ENCODE measurements at regions not wholly inside any gene's neighbourhood (a gene's known extent, or its start where the extent isn't known, plus 50 kb on each side); places are given as distances from the start of the nearest gene placed in this dataset.
"Not testable (repeated sequence)": the region's sequence is repeated elsewhere in the genome, so short reads cannot be mapped to it uniquely, and the experiment has no call there.

DNA sequence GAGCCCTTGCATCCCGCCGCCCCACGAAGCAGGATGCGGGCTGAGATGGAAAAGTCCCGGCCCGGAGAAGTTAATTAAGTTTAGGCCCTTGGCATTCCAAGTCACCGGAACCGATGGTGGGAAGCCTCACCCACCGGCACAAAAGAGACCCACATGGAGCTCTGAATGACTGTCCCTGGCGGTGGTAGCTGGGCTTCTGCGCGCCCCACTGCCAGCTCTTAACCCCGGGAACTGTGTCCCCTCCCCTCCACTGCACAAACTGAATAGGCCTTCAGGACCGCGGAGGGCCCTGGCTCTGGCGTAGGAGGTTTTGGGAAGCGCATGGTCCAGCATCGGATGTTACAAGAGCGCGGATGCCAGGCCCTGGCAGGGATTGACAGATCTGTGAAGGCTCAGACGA is 291.1 kb upstream of the TUT7 start:
- DNase-seq = no peak

DNA sequence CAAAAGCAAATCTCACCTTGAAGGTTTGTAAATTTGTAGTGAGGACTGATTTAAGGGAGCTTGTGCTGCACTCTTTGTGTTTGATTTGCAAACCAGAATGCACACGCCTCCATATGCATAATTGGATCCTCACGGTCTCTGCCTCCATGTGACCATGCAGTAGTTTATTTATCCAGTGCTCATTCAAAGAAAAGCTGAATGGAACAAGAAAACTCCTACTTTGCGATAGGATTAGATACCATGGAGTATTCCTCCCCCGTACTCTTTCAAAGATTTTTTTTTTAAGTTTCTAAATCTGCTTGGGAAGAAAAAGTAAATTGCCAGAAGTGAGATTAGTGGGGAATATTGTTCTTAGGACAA is 290.4 kb upstream of the TUT7 start:
- no peak for DNase-seq

DNA sequence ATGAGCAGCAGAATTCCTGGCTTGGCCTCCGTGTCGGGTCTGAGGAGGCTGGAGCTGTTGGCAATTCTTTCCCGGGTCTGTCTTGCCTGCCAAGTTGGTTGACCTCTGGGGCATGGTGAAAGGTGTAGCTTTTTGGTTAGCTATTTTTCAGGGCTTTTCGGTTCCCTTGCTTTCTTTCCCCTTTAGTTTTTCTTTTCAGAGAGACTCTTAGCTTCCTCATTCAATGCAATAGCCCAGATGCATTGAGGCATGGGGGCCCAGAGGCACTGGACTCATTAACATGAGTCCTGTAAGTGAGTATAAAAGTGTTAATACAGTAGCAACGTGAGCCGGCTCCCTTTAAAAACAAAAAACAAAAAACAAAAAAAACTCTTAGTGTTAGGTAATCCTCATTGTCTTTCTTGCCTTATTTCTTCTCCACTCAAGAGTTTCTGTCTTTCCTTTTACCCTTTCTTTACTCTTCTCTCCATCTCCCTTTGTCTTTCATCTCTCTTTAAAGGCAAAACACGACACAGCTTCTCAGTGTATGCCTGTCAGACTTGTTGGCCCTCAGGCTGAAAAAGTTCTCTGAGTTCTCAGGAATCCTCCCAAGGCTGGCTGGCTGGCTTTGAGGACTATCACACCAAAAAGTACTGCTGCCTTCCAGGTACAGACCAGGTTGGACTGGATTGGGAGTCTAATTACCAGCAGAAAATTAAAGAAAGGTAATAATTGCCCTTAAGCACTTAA is 289.9 kb upstream of the TUT7 start:
- DNase-seq = no peak

DNA sequence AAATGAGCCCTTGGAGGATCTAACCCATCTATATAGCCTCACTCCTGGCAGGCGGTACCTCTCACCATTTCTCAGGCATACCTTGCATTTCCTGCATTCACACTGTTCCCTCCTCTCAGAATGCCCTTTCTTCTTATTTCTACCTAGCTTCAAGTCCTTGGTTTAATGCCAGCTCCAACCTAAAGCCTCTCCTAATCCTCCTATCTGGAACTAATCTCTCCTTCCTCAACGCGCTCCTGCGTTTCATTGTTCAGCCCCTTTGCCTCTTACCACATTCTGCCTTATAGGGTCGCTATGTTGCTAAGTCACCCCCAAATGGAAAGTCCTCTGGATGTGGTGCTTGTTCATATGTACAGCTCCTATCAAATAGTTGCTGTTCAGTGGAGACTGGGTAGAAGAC is 288.5 kb upstream of the TUT7 start:
- no peak for DNase-seq

DNA sequence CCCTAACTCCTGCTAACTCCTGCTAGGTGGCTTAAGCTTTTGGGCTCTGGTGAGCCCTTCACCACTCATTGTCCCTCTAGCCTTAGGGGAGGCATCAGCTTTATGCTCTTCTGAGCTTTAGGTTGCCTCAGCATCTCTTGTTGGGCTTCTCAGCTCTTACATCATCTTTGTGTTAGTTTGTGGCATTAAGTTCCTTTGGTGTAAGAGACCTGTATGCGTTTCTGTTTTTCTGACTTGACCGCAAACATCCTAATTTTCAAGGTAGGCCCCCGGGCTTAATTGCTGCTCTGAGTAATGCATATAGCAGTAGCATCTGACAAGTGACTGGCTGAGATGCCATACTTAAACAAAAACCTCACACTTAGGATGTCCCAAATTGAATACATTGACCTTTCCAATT is 287.8 kb upstream of the TUT7 start:
- DNase-seq = no peak

DNA sequence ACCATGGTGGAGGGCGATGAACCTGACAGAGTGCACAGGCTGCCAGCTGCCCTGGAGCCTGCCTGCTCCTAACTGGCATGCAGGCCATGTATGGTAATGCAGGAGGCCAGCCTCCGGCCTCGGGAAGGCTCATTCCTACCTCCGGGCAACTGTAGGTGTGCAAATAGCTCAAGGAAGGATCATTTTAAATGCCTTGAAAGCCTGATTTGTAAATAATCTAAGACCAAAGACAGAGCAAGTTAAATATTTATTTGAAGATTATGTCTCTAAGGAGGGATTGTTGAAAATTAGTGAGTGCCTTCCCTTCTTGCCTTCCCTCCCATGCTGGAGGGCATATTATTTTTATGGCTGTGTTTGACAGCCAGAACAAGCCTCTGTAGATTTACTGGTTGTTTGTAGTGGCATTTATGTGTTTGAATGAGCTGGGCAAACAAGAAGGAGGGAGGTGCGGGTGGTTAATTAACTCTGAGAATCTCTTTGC is 285.7 kb upstream of the TUT7 start:
- DNase-seq = no peak

DNA sequence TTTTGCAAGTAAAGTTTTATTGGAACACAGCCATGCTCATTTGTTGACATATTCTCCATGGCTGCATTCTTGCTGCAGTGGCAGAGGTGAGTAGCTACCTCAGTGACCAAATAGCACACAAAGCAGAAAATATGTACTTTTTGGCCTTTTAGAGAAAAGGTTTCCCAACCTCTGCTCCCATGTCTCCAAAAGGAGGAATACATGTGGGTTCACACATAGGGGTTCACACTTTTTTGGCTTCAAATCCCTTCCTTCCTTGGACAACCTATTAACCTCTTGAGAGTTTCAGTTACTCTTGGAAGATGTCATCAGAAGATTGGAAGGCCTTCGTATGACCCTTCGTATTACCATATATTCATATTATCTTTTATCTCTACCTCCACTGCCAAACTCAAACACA is 285.1 kb upstream of the TUT7 start:
- DNase-seq = no peak

DNA sequence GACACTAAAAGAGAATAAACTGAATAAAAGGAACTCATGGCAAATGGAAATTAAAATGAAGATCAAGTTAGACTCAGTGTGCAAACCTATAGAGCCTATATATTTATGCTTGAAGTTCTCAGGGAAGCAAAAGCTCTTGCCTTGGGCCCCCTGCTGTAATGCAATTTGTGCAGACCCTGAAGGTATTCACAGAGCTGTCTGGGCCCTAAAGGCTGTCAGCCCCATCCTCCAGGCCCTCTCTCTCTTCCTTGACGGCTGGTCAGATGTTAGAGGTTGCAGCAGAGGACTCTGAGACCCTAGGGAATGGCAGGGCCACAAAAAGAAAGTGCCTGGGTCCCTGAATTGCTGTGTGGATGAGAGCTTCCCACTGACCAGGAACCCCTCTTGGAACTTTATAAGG is 283.9 kb upstream of the TUT7 start:
- no peak for DNase-seq

DNA sequence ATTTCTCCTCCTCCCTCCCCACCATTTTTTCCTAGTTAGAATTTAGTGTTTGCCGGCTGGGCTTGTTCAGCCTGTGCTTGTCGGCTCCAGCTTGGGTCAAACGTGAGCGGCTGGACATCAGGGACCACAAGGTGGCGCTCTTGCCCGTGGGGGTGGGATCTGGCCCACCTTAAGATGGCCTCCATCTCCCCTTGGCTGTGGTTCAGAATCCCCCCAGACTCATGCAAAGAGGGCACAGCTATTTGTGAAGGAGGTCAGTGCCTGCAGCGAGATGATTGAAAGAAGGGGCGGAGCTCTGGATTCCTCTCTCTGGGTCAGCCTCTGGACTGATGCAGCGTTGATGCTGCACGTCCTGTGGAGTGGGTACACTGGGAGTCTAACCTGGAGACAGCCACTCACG is 283.3 kb upstream of the TUT7 start:
- no peak for DNase-seq

DNA sequence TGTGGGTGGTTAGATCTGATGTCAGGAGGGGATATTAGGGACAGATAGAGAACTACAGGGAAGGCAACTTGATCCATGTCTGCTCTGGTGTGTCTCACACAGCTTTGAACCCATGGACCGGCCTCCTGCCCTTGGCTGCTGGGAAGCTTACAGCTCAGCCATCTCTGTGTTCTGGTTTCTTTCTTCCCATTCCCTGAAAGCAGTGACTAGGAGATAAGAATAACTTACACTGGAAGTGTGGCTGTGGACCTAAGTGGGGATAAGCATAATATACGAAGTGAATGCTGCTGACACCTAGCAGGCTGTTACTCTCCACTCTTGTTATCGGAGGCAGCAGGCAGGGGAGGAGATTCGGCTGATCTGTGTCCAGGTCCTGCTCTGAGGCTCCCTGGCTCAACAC is 282.3 kb upstream of the TUT7 start:
- DNase-seq = no peak

DNA sequence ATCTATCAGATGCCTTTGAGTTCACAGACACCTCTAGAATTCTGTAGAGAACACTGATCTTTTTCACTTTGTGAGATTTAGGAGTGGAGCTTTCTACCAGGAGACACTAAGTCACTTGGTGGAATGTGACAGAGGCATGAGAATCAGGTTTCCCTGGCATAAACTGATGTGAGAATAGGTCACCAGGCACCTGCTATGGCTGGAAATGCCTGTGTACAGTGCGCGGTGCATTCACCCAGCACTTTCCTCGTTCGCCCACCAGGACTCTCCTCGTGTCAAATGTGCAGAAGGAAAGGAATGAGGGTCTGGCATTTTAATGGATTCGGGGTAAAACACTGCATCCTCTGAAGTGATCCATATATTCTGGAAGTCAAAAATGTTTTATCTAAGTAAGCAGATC is 281.8 kb upstream of the TUT7 start:
- no peak for DNase-seq

DNA sequence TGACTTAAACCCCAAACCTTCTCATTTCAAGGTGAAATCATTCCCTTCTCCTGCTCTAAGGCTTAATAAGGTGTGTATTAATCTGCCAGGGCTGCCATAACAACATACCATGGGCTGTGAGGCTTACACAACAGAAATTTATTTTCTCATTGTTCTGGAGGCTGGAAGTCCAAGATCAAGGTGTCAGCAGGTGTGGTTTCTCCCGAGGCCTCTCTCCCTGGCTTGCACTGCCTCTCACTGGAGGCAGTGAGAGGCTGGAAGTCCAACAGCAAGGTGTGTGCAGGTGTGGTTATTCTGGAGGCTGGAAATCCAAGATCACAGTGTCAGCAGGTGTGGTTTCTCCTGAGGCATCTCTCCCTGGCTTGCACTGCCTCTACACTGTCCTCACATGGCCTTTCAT is 280.3 kb upstream of the TUT7 start:
- no peak for DNase-seq

DNA sequence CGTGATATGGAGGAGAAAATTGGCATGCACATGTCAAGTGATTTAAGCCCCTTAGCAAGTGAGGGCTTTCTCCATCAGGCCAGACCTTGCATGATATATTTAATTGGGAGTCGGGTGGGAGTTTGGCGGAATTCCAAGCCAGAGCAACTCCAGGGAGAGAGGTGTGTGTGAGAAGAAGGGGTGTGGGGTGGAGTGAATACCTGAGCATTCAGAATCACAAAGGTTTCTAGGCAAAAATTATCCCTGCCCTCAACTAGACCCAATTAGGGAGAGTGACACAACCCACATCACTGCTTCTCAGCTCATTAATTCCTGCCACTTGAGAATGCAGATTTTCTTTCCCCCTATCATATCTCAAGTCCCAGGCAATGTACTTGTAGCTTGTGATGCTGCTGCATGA is 279.7 kb upstream of the TUT7 start:
- DNase-seq = no peak

DNA sequence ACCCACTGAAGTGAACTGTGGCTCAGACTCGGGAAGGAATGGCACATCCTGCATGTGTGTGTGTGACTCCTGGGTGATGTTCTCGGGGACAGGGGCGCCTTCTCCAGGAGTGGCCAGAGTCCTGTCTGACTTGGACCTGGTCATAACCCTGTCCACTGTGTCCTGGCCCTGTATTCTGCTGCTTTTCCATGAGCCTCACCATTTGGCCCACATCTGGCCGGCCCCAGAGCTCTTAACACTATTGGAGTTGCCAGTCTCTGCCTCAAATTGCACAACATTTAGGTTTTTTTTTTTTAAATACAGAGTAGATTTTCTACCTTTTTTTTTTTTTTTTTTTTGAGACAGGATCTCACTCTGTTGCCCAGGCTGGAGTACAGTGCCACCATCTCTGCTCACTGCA is 278.3 kb upstream of the TUT7 start:
- DNase-seq = no peak

DNA sequence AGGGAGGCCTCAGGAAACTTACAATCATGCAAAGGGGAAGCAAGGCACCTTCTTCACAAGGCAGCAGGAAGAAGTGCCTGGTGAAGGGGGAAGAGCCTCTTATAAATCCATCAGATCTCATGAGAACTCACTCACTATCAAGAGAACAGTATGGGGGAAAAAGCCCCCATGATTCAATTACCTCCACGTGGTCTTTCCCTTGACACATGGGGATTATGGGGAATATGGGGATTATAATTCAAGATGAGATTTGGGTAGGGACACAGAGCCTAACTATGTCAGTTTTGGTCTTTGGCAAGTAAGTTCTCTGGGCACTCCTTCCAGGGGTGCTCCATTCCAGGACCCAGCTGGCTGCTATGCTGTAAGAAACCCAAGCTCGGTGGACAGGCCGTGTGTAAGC is 275.3 kb upstream of the TUT7 start:
- DNase-seq = no peak

DNA sequence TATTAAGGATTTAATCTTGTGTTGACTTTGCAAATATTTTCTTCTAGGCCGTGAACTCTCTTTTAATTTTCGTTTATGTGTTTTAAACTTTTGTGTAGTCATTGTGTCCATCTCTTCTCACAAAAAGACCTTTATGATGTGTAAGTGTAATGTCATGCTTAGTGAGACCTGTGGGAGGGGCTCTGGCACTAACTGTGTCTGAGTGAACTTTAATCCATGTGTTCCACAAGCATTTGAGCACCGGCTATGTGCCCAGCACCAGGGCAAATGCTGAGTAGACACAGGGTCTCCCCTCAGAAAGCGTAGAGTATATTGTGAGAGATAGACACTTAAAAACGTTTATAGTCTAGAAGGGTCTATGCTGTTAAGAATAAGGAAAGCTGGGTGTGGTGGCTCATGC is 272.6 kb upstream of the TUT7 start:
- DNase-seq = no peak

DNA sequence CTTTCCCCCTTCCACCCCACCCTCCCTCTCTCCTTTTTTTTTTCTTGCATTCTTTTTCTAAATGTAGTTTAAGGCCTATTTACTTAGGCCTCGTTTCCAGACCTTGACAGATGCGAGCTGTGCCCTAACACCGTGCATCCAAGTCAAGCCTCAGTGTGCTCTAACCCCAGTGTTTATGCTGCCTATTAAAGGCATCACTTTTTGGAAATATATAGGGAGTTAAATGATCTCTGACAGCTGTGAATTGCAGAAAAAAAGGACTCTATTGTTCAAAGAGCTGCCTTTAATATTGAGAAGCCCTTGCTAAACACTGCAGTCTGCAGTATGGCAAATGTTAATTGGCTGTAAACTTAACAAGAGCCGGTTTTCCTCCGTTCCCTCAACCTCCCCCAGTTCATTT is 270.4 kb upstream of the TUT7 start:
- no peak for DNase-seq

DNA sequence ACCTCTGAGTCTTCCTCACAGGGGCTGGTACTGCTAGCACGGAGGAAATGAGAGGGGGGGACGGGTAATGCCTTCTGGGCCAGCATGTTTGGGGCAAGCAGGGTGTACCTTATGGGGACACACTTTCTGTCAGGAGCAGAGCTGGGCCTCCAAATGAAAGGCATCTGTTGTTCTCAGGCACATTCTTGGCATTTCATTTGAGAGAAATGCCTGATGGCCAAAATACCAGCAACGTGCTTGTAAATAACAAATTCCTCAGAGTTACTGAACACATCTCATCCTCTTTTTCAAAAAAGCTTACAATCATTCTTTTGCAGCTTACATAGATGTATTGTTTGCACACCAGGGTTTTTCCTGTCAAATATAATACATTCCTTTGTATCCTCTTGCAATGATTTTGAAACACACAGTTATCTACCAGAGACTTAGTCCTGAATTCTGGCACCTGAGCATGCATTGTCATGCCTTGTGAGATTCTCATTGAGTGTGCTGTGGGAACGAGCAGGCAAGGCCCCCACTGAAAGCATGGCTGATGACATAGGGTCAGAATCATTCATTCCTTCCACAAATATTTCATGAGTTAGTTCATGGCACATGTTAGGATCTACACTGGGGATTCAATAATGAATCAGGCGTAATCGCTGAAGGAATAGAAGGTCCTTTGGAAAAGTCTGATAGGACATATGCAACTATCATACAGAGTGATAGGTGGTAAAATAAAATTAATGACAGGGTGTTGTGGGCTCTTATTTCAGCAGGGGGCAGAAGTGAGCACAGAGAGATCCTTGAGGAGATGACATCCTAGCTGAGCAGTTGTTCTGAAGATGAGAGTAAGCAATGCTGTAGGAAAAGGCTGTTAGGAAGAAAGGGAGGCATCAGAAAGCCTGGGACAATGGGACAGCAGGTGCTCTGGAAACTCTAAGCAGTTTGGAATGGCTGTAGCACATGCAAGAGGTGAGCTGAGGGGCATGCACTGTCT is 260.9 kb upstream of the TUT7 start:
- no peak for DNase-seq

DNA sequence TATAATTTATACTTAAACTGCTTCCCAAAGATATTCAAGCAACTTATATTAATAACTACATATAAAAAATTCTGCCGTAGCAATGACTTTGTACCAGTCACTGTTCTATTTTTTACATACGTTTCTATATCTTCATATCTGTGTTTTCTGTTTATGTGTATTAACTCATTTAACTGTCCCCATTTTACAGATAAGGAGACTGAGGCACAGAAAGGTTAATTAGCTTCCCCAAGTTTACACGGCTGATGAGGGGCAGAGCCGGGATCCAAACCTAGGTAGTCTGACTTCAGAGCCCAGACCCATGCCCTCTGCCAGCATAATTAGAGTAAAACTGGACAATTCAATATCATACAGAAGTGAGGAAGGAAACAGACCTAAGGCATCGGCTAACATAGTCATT is 259.7 kb upstream of the TUT7 start:
- DNase-seq = no peak

DNA sequence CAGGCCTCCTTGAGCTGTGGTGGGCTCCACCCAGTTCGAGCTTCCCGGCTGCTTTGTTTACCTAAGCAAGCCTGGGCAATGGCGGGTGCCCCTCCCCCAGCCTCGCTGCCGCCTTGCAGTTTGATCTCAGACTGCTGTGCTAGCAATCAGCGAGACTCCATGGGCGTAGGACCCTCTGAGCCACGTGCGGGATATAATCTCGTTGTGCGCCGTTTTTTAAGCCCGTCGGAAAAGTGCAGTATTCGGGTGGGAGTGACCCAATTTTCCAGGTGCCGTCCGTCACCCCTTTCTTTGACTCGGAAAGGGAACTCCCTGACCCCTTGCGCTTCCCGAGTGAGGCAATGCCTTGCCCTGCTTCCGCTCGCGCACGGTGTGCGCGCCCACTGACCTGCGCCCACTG is 257.3 kb upstream of the TUT7 start:
- not testable (repeated sequence) for DNase-seq

DNA sequence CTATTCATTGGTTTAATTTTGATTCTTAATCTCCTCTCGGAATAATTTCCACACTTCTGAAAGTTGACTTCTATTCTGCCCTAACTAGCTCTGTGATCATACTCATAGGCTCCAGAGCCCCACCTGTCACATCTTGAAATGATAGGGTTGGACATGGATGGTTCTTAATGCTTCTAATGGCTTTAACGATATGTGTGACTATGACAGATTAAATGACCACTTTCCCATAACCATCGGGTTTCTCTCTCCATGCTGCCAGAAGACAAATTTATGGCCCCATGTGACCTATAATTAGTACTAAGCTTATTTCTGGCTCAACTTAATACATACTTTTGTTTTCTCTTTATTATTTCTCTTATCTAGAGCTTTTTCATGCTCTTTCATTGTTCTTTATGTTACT is 251.1 kb upstream of the TUT7 start:
- DNase-seq = no peak

DNA sequence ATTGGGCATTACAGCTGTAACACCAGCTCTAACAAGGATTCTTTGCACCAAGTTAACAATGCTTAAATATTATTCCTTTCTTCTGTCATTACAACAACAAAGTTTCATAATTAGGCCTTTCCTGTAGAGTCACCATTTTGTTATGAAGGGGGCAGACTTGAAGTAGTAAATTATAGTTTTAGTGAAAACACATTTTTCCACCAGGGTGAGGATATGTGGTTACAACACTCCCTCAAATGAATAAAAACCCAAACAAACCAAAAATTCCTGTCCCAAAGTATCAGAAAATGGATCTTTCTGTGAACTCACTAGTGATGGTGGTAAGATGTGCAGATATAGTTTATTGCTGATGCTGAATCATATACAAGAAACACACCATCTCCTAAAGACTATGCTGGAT is 250.5 kb upstream of the TUT7 start:
- DNase-seq = no peak

DNA sequence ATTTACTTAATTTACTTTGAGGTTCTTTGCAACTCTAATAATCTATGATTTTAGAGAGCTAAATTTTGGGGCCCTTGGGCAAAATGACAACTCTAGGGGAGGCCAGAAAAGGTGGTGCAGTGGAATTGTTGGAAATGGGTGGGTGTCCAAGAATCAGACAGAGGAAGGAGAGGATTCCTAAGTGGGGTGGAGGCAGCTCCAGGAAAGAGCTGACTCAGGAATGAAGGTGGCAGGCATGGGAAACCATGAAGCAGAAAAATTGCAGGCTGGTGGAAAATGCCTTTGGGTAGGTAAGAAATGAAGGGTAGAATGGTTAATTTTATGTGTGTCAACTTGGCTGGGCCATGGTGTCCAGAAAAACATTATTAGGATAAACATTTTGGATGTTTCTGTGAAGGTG is 248.5 kb upstream of the TUT7 start:
- no peak for DNase-seq

DNA sequence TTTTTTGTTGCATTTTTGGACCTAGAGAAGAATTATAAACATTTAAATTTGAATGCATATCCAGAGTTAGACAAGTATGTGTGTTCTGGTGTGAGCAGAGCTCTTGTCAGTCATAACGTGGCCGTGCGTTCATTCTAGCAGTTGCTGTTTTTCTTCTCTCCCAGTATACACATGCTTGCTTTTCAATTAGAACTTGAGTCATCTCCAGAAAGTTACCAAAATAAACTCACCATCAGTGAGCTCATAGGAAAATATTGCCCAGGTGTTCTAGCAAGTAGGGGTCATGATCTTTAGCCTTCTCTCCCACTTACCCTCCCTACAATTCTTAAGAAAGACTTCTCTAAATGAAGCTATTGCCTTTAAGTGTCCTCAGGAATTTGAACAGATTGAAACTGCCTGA is 247.5 kb upstream of the TUT7 start:
- no peak for DNase-seq

DNA sequence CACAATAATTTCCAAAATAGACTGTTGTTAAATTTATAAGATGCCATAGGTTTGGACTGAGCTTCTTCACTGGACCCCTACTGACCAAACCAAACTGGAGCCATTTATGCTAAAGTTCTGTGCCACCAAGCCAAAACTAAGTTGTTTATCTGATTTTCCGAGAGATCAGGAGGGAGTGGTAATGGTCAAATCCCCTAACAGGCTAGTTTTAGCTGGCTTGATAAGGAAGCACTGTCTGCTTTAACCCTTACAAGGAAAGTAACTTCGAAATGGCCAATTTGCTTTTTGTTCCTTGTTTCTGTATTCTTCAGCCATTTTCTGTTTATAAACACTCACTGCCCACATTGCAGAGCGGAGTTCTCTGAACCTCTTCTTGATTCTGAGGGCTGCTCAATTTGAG is 246.8 kb upstream of the TUT7 start:
- no peak for DNase-seq
